OCI-LY3 (cell line): ENCODE measurements at regions not wholly inside any gene's neighbourhood (a gene's known extent, or its start where the extent isn't known, plus 50 kb on each side); places are given as distances from the start of the nearest gene placed in this dataset.

ENCODE experiments used
- CTCF ChIP-seq: fragments of 200-600, 300-600 bp; sonication (generic); IDR thresholded peaks from 2 replicates; pipeline ENCODE4 v1.5.1; 2014; ENCODE audit warnings: antibody characterized with exemption, low read length, low read depth
- EZH2phosphoT487 ChIP-seq: fragments of 200-600 bp; shearing (Covaris generic); IDR thresholded peaks from 2 replicates; pipeline ENCODE4 v1.6.1; 2018; ENCODE audit warnings: antibody characterized with exemption, mixed run types, low read depth

- TF ChIP-seq CTCF (no peak), EZH2phosphoT487 (no peak)
Measured at GRCh38 chr1:103336408-103336807, 189.1 kb upstream of the RNPC3 start.
